ENCODE measurements at regions not wholly inside any gene's neighbourhood (a gene's known extent, or its start where the extent isn't known, plus 50 kb on each side); places are given as distances from the start of the nearest gene placed in this dataset.

- peak; percentile 39 for DNase-seq
Observed at GRCh38 chr11:128361451-128362020, 225.8 kb downstream of the ETS1 start.

DNA sequence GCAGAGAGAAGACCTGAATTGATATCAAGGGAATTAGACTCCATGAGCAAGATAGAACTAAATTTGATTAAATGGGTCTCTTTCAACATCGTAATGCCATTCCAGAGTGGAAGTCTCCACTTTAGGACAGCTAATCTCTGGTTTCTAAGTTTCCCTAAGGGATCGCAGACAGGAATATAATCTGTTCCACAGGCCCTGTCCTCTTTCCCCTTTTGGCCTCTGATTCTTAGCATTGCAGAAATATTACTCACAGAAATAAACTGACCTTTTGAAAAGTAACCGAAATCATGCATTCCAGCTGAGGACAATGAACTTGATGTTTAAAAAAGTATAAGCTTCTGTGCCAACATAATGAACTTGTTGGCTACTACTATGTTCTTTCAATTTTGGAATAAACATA is 227.8 kb downstream of the ETS1 start:
- no peak for DNase-seq

DNA sequence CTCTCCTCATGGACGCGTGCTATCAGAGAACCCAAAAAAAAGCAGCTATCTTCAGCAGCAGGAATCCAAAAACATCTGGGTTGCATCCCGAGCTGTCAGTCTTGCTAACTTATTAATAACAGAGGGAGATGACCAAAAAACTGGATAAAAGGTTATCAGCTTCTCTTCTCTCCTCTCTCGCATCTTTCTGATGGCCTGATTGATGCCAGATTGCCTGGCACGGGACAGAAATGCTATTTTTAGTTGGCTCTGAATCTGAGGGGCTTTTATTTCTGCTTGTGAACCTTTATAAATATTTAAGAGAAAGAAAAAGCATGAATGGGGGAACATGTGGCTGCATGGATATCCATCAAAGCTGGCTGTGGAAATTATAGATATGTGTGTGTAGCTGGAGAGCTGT is 230.3 kb downstream of the ETS1 start:
- DNase-seq: no peak

- no peak for DNase-seq
Observed at GRCh38 chr11:128355558-128355957, 231.8 kb downstream of the ETS1 start.

- DNase-seq: no peak
Observed at GRCh38 chr11:128354476-128354875, 232.9 kb downstream of the ETS1 start.

DNA sequence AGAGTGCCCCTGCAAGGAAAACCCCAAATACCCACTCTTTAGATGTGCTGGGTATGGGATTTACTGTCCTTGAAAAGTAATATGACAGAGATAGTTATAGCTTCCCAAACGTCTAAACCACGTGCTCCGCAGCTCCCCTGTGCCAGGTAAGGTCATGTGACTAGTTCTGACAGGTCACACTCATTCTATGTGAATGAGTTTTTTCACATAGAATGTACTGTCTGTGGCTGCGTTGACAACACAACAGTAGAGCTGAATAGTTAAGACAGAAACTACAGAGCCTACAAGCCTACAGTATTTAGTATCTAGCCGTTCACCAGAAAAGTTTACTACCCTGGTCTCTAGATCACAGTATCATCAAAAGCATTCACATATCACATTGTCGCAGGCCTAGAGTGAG is 236.2 kb downstream of the ETS1 start:
- DNase-seq: no peak

- no peak for DNase-seq
Observed at GRCh38 chr11:128349650-128350299, 237.6 kb downstream of the ETS1 start.

GRCh38 chr11:128346804-128347203 is 240.6 kb downstream of the ETS1 start:
- no peak for DNase-seq

DNA sequence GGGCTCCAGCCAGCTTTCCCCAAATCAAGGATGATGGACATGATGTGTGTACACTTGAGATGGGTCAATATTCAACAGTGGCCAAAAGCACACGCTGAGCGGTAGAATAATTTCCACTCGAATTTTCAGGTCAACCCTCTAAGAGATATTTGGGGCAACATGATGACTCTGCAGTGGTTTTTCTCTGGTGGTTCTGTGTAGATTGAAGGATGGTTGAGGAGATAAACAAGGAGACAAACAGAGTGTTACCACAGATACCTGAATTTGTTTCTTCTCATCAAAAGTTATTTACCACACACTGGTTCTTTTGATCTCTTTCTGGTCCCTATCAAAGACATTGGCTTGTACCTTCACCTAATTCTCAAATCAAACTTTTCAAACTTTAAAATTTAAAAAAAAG is 242.0 kb downstream of the ETS1 start:
- DNase-seq: no peak

GRCh38 chr11:128343870-128344269 is 243.5 kb downstream of the ETS1 start:
- no peak for DNase-seq

DNA sequence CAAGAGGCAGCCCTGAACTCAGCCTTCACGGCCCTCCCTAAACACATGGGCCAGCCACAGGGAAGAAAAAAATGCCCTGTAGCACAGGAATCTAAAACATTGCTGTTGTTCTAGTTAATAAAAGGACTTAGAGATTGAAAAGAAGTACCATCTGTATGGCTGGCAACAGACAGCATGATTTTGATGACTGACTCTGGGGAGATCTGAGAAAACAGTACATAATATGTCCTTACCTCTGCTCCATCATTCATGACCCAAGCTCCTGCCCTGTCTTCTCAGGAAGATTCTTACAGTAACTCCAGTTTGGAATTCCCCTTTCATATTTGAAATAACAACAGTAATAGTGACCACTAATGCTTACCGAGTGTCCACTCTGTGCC is 244.2 kb downstream of the ETS1 start:
- no peak for DNase-seq

- DNase-seq: peak; percentile 33
Observed at GRCh38 chr11:128342511-128343134, 244.7 kb downstream of the ETS1 start.

DNA sequence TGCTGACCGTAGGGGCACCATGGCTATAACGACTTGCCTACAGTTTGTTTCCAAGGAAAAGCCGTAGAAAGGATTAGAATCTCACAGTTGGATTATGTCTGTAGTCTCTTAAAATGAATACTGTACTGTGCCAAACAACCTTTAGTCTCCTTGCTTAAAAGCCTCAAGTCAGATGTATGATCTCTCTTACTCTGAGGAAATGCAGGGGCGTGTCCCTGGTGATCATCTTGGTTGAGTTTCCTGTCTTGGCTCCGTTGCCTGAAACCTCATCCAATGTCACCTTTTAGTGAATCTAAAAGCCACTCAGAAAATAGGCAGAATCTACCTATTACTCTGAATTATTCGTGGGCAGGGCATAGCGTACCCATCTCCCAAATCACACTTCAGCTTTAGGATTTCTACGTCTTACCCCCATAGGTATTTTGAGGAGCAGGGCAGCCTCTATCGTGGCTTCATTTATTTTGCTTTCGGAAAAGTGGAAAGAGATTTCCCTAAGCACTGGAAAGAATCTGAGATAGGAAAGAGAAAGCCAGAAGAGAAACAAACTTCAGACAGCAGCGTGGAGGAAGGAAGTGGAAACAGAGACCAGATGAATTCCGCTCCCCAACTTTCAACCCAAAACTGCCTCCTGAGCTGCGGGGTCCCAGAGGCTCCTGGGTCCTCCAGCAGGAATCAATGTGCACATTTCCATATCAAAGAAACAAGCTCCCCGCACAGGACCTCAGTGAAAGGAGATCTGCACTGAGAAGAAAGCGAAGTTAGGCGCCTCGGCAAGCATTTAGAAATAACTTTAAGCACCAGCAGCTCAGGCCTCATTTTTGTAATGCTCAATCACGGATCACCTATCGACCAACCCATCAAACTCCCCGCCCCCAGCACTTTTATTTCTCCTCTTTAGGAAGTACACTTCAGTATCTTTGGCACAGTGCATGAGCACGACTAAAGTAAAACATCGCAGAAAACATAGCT is 245.8 kb downstream of the ETS1 start:
- no peak for DNase-seq

DNA sequence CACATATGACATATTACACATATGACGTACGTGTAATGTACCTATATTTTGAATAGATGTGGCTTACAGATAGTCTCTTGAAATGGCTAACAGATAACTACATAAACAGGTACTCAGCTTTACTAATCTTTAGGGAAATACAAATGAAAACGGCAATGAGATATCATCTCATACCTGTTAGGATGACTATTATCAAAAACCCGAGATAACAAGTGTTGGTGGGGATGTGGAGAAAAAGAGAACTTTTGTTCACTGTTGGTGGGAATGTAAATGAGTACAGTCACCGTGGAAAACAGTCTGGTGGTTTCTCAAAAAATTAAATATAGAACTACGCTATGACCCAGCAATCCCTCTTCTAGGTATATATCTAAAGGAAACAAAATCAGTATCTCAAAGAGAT is 247.6 kb downstream of the ETS1 start:
- DNase-seq: no peak

DNA sequence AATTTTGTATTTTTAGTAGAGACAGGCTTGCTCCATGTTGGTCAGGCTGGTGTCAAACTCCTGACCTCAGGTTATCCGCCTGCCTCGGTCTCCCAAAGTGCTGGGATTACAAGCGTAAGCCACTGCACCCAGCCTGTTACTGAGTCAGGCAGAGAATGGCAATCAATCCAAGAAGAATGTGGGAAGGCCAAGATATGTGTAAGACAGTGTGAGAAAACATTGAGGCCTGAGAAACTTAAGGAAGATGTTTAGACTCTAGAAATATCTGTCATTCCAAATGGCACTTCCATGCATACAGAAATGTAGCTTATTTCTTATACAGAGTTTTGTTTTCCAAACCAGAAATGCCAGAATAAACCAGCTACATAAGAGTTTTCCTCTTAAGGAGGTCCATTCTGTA is 248.5 kb downstream of the ETS1 start:
- DNase-seq: no peak

DNA sequence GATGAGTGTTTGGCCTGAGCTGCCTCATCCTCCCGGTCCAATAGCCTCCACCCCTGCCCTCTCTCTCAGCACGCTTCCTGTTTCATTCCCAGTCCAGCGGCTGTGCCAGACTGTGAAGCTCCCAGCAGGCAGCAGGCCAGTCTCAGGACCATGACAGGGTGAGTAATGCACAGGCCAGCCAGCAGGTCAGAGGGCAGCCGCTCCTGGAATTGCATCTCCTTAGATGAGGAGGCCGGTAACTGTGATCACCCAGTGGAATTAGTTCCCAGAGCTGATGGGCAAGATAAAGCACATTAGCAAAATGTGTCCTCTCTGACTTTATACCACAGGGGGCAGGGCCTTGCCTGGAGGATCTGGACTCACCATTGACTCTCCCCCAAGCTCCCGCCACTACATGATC is 251.2 kb downstream of the ETS1 start:
- peak; percentile 67 for DNase-seq

DNA sequence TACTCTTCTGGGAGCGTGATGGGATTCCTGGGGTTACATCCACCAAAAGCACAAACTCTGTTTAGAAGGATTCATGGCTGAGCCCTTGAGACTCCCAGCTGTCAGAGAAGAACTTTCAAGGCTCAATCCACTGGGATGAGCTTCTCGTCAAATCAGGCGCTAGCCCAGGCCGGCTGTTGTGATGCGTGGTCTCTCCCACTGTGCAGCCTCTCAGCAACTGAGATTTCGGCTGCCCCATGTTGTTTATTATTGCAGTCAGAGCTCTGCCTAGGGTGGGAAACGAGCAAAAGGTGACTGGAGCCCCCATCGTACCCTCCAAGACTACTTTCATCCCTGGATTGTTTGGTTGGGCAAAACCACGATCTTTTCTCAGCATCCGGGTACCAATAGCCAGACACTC is 251.6 kb downstream of the ETS1 start:
- no peak for DNase-seq

DNA sequence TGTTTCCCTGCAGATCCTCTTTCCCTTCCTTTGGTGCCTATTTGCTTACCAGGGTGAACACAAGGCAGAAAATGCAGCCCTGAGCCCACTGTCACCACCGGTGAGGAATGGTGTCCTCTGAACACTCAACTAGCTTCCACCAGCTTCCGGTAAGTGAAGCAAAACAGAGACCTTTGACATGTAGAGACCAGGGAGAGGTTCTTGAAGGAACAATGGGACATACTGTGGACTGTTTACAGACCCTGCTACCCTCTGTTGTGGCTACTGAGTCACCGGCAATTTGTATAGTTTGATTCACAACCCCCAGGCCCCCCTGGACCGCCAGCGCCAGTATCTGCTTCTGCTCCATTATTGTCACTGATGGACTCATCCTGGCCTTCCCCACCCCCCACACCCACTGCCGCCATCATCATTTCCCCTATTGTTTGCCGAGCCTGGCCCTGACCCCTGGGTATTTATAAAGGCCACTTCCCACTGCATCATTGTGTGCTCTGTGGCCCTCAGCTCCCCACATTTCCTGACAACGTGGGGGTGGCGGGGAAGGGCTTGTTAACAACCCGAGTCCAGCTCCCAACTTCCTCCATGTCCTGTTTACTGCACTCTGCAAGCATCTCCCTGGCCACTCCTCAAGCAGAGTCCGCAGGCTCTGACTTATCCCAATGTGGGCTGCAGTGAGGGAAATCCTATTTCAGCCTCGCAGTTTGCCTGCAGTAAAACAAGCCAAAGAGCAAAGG is 252.9 kb downstream of the ETS1 start:
- no peak for DNase-seq

GRCh38 chr11:128331317-128331716 is 256.0 kb downstream of the ETS1 start:
- no peak for DNase-seq

DNA sequence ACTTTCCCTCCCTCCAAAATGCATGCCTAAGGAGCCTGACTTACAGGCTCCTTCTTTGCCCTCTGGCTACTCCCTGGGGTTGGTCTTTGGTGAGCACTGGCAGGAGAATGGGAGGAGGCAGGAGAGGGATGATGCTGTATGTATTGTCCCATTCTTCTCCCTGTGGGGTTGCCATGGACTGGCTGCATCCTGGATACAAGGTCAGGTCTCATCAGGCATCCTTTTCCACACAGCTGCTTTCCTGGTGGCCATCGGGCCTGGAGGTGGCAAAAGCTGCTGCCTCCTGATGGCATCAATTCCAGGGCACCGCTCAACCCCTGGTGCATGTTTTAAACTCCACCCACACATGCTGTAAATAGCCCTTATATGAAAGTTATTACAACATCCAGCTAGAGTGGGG is 257.2 kb downstream of the ETS1 start:
- DNase-seq: no peak

DNA sequence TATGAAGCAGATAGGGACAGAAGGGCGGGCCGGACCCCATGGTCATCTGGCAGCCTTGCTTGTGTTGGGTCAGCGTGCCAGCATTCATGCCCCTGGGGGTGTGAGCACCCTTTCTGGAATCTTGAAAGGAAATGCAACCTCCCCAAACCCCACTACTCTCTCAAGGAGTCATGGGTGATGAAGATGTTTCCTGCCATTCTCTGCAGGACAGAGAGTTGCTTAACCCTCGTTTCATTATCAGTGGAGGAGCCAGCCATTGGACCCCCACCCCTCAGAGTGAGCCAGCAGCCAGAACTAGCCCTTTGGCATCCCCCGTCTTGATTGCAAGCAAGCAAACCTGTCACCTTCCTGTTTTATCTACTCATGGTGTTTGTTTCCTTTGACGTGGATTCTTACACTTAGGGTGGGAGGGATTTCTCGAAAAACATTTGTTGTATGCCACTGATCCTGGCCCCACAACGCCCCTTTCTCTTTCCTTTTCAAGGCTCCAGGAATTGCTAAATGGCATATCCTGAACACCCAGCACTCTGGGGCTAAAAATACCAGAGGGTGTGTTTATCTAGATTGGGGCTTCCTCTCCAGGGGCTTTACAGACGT is 258.3 kb downstream of the ETS1 start:
- DNase-seq: no peak

DNA sequence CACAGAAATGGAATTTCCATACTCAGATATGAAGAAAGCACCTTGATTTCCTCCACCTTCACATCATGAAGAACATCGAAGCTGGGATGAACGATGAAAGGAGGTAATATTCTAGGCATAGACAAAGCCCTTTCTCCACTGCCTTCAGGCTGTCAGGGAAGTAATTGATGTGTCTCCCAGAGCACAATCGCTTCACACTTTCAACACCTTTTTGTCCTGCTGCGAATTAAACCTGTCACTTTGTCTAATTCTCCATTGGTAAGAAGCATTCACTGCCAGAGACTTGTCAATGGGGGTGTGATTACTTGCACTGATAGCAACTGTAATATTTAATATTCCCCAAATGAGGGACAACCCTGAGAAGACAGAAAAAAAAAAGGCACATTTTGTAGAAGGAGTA is 260.1 kb downstream of the ETS1 start:
- no peak for DNase-seq

DNA sequence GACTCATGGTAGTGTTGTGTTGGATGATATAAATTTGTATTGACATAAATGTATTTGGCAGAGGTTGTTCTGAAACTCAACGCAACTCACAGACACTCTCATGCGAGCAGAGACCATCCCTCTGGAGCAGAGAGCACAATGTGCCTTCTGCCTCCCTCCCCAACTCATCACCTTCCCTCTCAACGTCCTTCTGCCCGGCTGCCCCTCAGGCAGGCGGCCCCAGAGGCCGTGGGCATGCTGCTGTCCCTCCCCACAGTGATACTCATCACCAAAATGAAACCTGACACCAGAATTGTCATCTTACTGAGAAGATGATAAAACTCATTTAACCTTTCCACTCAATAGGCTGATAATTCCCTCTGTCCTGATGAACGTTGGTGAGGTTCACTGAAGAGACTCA is 260.6 kb downstream of the ETS1 start:
- DNase-seq: no peak

Measured in kidney glomerular epithelial cell (primary cell).